ENCODE measurements at regions not wholly inside any gene's neighbourhood (a gene's known extent, or its start where the extent isn't known, plus 50 kb on each side); places are given as distances from the start of the nearest gene placed in this dataset.

DNA sequence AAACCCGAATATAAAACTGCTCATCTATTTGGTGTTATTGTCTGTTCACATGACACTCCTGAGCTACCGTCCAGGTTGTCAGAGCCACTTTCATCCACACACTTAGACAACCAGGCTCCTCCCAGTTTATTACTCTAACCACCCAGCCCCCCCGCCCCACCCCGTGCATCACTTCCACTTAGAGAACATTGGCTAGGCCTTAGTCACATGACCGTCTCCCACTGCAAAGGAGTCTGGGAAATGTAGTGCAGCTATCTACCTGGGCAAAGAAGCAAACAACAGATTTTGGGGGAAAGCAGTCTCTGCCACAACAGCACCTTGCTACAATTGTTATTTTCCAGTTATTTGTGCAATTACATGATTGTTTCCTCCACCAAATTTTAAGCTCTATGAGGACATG lies 57.6 kb upstream of the RBPJ start:
- POLR2A ChIA-PET = no interaction called here
- no peak for TF ChIP-seq SIN3A (IDR thresholded peaks at IDR 0.05; ENCODE audit: borderline replicate concordance, insufficient read depth, low read depth, low read length)
- TF ChIP-seq TCF7L2 (IDR thresholded peaks at IDR 0.05; ENCODE audit: low read depth, low read length) = no peak
- TF ChIP-seq POLR2AphosphoS5 (IDR thresholded peaks at IDR 0.05; ENCODE audit: low read depth, low read length) = no peak
- TF ChIP-seq, protein P1, sequence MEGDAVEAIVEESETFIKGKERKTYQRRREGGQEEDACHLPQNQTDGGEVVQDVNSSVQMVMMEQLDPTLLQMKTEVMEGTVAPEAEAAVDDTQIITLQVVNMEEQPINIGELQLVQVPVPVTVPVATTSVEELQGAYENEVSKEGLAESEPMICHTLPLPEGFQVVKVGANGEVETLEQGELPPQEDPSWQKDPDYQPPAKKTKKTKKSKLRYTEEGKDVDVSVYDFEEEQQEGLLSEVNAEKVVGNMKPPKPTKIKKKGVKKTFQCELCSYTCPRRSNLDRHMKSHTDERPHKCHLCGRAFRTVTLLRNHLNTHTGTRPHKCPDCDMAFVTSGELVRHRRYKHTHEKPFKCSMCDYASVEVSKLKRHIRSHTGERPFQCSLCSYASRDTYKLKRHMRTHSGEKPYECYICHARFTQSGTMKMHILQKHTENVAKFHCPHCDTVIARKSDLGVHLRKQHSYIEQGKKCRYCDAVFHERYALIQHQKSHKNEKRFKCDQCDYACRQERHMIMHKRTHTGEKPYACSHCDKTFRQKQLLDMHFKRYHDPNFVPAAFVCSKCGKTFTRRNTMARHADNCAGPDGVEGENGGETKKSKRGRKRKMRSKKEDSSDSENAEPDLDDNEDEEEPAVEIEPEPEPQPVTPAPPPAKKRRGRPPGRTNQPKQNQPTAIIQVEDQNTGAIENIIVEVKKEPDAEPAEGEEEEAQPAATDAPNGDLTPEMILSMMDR (IDR thresholded peaks at IDR 0.05) = no peak
- TF ChIP-seq, protein P2, sequence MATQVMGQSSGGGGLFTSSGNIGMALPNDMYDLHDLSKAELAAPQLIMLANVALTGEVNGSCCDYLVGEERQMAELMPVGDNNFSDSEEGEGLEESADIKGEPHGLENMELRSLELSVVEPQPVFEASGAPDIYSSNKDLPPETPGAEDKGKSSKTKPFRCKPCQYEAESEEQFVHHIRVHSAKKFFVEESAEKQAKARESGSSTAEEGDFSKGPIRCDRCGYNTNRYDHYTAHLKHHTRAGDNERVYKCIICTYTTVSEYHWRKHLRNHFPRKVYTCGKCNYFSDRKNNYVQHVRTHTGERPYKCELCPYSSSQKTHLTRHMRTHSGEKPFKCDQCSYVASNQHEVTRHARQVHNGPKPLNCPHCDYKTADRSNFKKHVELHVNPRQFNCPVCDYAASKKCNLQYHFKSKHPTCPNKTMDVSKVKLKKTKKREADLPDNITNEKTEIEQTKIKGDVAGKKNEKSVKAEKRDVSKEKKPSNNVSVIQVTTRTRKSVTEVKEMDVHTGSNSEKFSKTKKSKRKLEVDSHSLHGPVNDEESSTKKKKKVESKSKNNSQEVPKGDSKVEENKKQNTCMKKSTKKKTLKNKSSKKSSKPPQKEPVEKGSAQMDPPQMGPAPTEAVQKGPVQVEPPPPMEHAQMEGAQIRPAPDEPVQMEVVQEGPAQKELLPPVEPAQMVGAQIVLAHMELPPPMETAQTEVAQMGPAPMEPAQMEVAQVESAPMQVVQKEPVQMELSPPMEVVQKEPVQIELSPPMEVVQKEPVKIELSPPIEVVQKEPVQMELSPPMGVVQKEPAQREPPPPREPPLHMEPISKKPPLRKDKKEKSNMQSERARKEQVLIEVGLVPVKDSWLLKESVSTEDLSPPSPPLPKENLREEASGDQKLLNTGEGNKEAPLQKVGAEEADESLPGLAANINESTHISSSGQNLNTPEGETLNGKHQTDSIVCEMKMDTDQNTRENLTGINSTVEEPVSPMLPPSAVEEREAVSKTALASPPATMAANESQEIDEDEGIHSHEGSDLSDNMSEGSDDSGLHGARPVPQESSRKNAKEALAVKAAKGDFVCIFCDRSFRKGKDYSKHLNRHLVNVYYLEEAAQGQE (IDR thresholded peaks at IDR 0.05; ENCODE audit: insufficient read depth in 1 of 2, low read depth in 2 of 2, low read length in 1 of 2) = no peak
- ATAC-seq = no peak

DNA sequence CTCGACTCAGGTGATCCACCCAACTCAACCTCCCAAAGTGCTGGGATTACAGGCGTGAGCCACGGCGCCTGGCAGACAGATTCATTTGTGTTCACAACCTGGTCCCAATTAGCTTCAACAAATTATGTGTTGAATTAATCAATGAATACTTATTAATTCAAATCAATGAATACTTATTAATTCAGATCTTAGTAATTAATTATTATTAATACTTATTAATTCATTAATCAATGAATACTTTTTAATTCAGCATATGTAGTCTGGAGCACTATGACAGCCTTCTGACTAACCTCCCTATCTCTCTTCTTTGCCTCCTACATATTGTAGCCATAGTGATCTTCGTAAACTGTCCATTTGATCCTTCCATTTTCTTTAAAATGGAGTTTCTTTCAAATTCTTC lies 56.7 kb upstream of the RBPJ start:
- ChIA-PET CTCF (no interaction called here), POLR2A (interaction anchor here (0.7 kb wide), 1 partner anchor 14 kb away, joined by 9 read pairs; no protein-coding TSS in a partner anchor)
- TF ChIP-seq, protein P1 (IDR thresholded peaks at IDR 0.05) = no peak
- TF ChIP-seq, protein P2 (IDR thresholded peaks at IDR 0.05; ENCODE audit: insufficient read depth in 1 of 2, low read depth in 2 of 2, low read length in 1 of 2) = no peak
- TF ChIP-seq TCF7L2 (IDR thresholded peaks at IDR 0.05; ENCODE audit: low read depth, low read length) (no peak), POLR2AphosphoS5 (IDR thresholded peaks at IDR 0.05; ENCODE audit: low read depth, low read length) (no peak), SIN3A (IDR thresholded peaks at IDR 0.05; ENCODE audit: borderline replicate concordance, insufficient read depth, low read depth, low read length) (no peak)
- DNase-seq (ENCODE audit: low read depth, low spot score) = no peak
- H3K4me1 ChIP-seq (ENCODE audit: control insufficient read depth, insufficient read depth, low read length) = no peaks in the 10 kb centered on the region
- intact Hi-C loops (cut with micrococcal nuclease; ENCODE audit: unreplicated experiment) = no loop called here
- no peak overlapping the region for H3K4me3 ChIP-seq (ENCODE audit: low read depth in 2 of 2, low read length in 2 of 2)
- BruUV-seq (replicated peaks) = no TSS peak
- in situ Hi-C loops (cut with HindIII; ENCODE audit: low pct_unique_long_range_greater_than_20kb, low sequenced_read_pairs) = no loop called here
- H3K27me3 ChIP-seq (ENCODE audit: control insufficient read depth, insufficient read depth, low read length) = no peaks in the 10 kb centered on the region
- H3K27ac ChIP-seq (ENCODE audit: low read length) = no peak overlapping the region
- H3K9me3 ChIP-seq (ENCODE audit: control insufficient read depth, insufficient read depth, low read depth, low read length) = no peaks in the 10 kb centered on the region
- no peaks in the 10 kb centered on the region for H3K36me3 ChIP-seq (ENCODE audit: control insufficient read depth, insufficient read depth, low read length)
- no peak for ATAC-seq

More for the DNA sequence above, 57.6 kb upstream of the RBPJ start:
- Histone ChIP-seq H3K9me3 (ENCODE audit: control insufficient read depth, insufficient read depth, low read depth, low read length) (no peaks in the 10 kb centered on the region), H3K27me3 (ENCODE audit: control insufficient read depth, insufficient read depth, low read length) (no peaks in the 10 kb centered on the region), H3K4me1 (ENCODE audit: control insufficient read depth, insufficient read depth, low read length) (no peaks in the 10 kb centered on the region), H3K36me3 (ENCODE audit: control insufficient read depth, insufficient read depth, low read length) (no peaks in the 10 kb centered on the region), H3K27ac (ENCODE audit: low read length) (no peak overlapping the region), H3K4me3 (ENCODE audit: low read depth in 2 of 2, low read length in 2 of 2) (no peak overlapping the region)
- BruUV-seq (replicated peaks) = no TSS peak
- in situ Hi-C loops (cut with HindIII; ENCODE audit: low pct_unique_long_range_greater_than_20kb, low sequenced_read_pairs) = no loop called here
- intact Hi-C loops (cut with micrococcal nuclease; ENCODE audit: unreplicated experiment) = no loop called here
- CTCF ChIA-PET = no interaction called here
- no peak for DNase-seq (ENCODE audit: low read depth, low spot score)

Measured in Panc1 (cell line).